ENCODE measurements at regions not wholly inside any gene's neighbourhood (a gene's known extent, or its start where the extent isn't known, plus 50 kb on each side); places are given as distances from the start of the nearest gene placed in this dataset.
"Not testable (repeated sequence)": the region's sequence is repeated elsewhere in the genome, so short reads cannot be mapped to it uniquely, and the experiment has no call there.

GRCh38 chr12:87008785-87009384 lies 752.7 kb upstream of the MGAT4C start:
- Histone ChIP-seq H3K4me3 (ENCODE audit: low read depth, low read length) (no peak overlapping the region), H3K9ac (no peak overlapping the region), H3K27me3 (ENCODE audit: control insufficient read depth, insufficient read depth, low read length) (no peaks in the 10 kb centered on the region), H3K27ac (no peak overlapping the region), H3K36me3 (ENCODE audit: control insufficient read depth, insufficient read depth, low read length) (no peaks in the 10 kb centered on the region), H3K9me3 (ENCODE audit: control insufficient read depth, low read length) (no peaks in the 10 kb centered on the region), H3K79me2 (no peaks in the 10 kb centered on the region), H3K4me1 (no peaks in the 10 kb centered on the region), H3K4me2 (ENCODE audit: low read length) (no peak overlapping the region), H2AFZ (no peak overlapping the region)
- TF ChIP-seq CTCF (IDR thresholded peaks at IDR 0.05) = no peak

GRCh38 chr12:87001102-87001501 lies 744.9 kb upstream of the MGAT4C start:
- H3K4me2 ChIP-seq (ENCODE audit: low read length) = no peak overlapping the region

GRCh38 chr12:86985298-86985697 lies 729.1 kb upstream of the MGAT4C start:
- no peaks in the 10 kb centered on the region for H3K4me1 ChIP-seq
- no peak for TF ChIP-seq CTCF (IDR thresholded peaks at IDR 0.05)
- H3K27ac ChIP-seq = no peak overlapping the region
- no peaks in the 10 kb centered on the region for H3K36me3 ChIP-seq (ENCODE audit: control insufficient read depth, insufficient read depth, low read length)
- H3K27me3 ChIP-seq (ENCODE audit: control insufficient read depth, insufficient read depth, low read length) = no peaks in the 10 kb centered on the region
- no peaks in the 10 kb centered on the region for H3K9me3 ChIP-seq (ENCODE audit: control insufficient read depth, low read length)
- no peaks in the 10 kb centered on the region for H3K79me2 ChIP-seq
- no peak overlapping the region for H3K9ac ChIP-seq
- H3K4me2 ChIP-seq (ENCODE audit: low read length) = no peak overlapping the region
- H3K4me3 ChIP-seq (ENCODE audit: low read depth, low read length) = no peak overlapping the region
- H2AFZ ChIP-seq = no peak overlapping the region

More at GRCh38 chr12:87001102-87001501, 744.9 kb upstream of the MGAT4C start:
- no peak overlapping the region for H3K9ac ChIP-seq
- no peaks in the 10 kb centered on the region for H3K9me3 ChIP-seq (ENCODE audit: control insufficient read depth, low read length)
- no peak overlapping the region for H3K27ac ChIP-seq
- no peak overlapping the region for H2AFZ ChIP-seq
- no peak overlapping the region for H3K4me3 ChIP-seq (ENCODE audit: low read depth, low read length)
- H3K36me3 ChIP-seq (ENCODE audit: control insufficient read depth, insufficient read depth, low read length) = no peaks in the 10 kb centered on the region
- no peak for TF ChIP-seq CTCF (IDR thresholded peaks at IDR 0.05)
- no peaks in the 10 kb centered on the region for H3K4me1 ChIP-seq
- H3K79me2 ChIP-seq = no peaks in the 10 kb centered on the region
- no peaks in the 10 kb centered on the region for H3K27me3 ChIP-seq (ENCODE audit: control insufficient read depth, insufficient read depth, low read length)

GRCh38 chr12:86970595-86970994 lies 714.4 kb upstream of the MGAT4C start:
- not testable (repeated sequence) for H3K79me2 ChIP-seq; H3K36me3 ChIP-seq (ENCODE audit: control insufficient read depth, insufficient read depth, low read length); H3K27ac ChIP-seq; H2AFZ ChIP-seq; H3K9me3 ChIP-seq (ENCODE audit: control insufficient read depth, low read length); H3K4me1 ChIP-seq; H3K9ac ChIP-seq; H3K4me3 ChIP-seq (ENCODE audit: low read depth, low read length); H3K27me3 ChIP-seq (ENCODE audit: control insufficient read depth, insufficient read depth, low read length); H3K4me2 ChIP-seq (ENCODE audit: low read length)

GRCh38 chr12:86959766-86960458 lies 703.7 kb upstream of the MGAT4C start:
- Histone ChIP-seq H3K4me1 (no peaks in the 10 kb centered on the region), H3K36me3 (ENCODE audit: control insufficient read depth, insufficient read depth, low read length) (no peaks in the 10 kb centered on the region), H3K9me3 (ENCODE audit: control insufficient read depth, low read length) (no peaks in the 10 kb centered on the region), H3K27me3 (ENCODE audit: control insufficient read depth, insufficient read depth, low read length) (no peaks in the 10 kb centered on the region), H3K27ac (no peak overlapping the region), H2AFZ (no peak overlapping the region), H3K9ac (no peak overlapping the region), H3K4me3 (ENCODE audit: low read depth, low read length) (no peak overlapping the region), H3K4me2 (ENCODE audit: low read length) (no peak overlapping the region), H3K79me2 (no peaks in the 10 kb centered on the region)
- no peak for TF ChIP-seq CTCF (IDR thresholded peaks at IDR 0.05)

All from parathyroid adenoma (tissue), 2 donors.